ENCODE measurements at regions not wholly inside any gene's neighbourhood (a gene's known extent, or its start where the extent isn't known, plus 50 kb on each side); places are given as distances from the start of the nearest gene placed in this dataset.
"Not testable (repeated sequence)": the region's sequence is repeated elsewhere in the genome, so short reads cannot be mapped to it uniquely, and the experiment has no call there.

- no peak overlapping the region for H3K27ac ChIP-seq
- no peak for TF ChIP-seq ZFX (IDR thresholded peaks at IDR 0.05)
- no peak for TF ChIP-seq CTCF (conservative IDR thresholded peaks at IDR 0.05)
These were observed 112.5 kb upstream of the PRSS1 start for GRCh38 chr7:142636751-142637150.

- not testable (repeated sequence) for H3K27ac ChIP-seq
These were observed 113.2 kb upstream of the PRSS1 start for GRCh38 chr7:142636107-142636506.

GRCh38 chr7:142632271-142633134 lies 116.8 kb upstream of the PRSS1 start:
- no peak overlapping the region for H3K27ac ChIP-seq
- TF ChIP-seq ZFX (IDR thresholded peaks at IDR 0.05) (no peak), CTCF (conservative IDR thresholded peaks at IDR 0.05) (peak; percentile 95)

- H3K27ac ChIP-seq = no peak overlapping the region
- TF ChIP-seq CTCF (conservative IDR thresholded peaks at IDR 0.05) (no peak), ZFX (IDR thresholded peaks at IDR 0.05) (no peak)
These were observed 119.5 kb upstream of the PRSS1 start for GRCh38 chr7:142629588-142630260.

- no peak for TF ChIP-seq CTCF (conservative IDR thresholded peaks at IDR 0.05)
- TF ChIP-seq ZFX (IDR thresholded peaks at IDR 0.05) = no peak
- no peak overlapping the region for H3K27ac ChIP-seq
These were observed 120.3 kb upstream of the PRSS1 start for GRCh38 chr7:142628945-142629344.

- not testable (repeated sequence) for H3K27ac ChIP-seq
These were observed 122.0 kb upstream of the PRSS1 start for GRCh38 chr7:142627223-142627622.

- TF ChIP-seq ZFX (IDR thresholded peaks at IDR 0.05) = no peak
- peak; percentile 86 for TF ChIP-seq CTCF (conservative IDR thresholded peaks at IDR 0.05)
- H3K27ac ChIP-seq = no peak overlapping the region
These were observed 122.7 kb upstream of the PRSS1 start for GRCh38 chr7:142626420-142627035.

- H3K27ac ChIP-seq = not testable (repeated sequence)
These were observed 124.1 kb upstream of the PRSS1 start for GRCh38 chr7:142625216-142625615.
